GM23248 (cell line): ENCODE measurements at regions not wholly inside any gene's neighbourhood (a gene's known extent, or its start where the extent isn't known, plus 50 kb on each side); places are given as distances from the start of the nearest gene placed in this dataset.

Experiments used
- EZH2 ChIP-seq: fragments of 200-600 bp; sonication (generic); IDR thresholded peaks from 2 replicates; pipeline ENCODE4 v1.6.1; 2018; ENCODE audit warnings: antibody characterized with exemption, mild to moderate bottlenecking; ENCODE audit not compliant: insufficient read depth, poor library complexity, severe bottlenecking
- EZH2phosphoT487 ChIP-seq: fragments of 200-600 bp; sonication (generic); IDR thresholded peaks from 2 replicates; pipeline ENCODE4 v1.6.1; 2018; ENCODE audit warnings: antibody characterized with exemption, moderate library complexity, mild to moderate bottlenecking, low read depth; ENCODE audit not compliant: insufficient read depth

- TF ChIP-seq EZH2 (no peak), EZH2phosphoT487 (no peak)
These were observed 366.9 kb downstream of the TGFB2 start for GRCh38 chr1:218711884-218712674.
